HepG2 (cell line): ENCODE measurements at regions not wholly inside any gene's neighbourhood (a gene's known extent, or its start where the extent isn't known, plus 50 kb on each side); places are given as distances from the start of the nearest gene placed in this dataset.
A peak's percentile ranks its signal among the peaks of the same experiment; 100 is the strongest.

ENCODE experiments used
- ATAC-seq: fragments of 200-7000 bp; cut with Tn5 transposase; 3 replicates; pipeline ENCODE4 v1.9.1; 2020; ENCODE audit warnings: mild to moderate bottlenecking, moderate library complexity
- BruUV-seq: library from RNA; stranded (reverse); fragments of 400-500 nt; replicated peaks from 2 replicates; lab custom pipeline; 2021; lab: Mats Ljungman, UMichigan
- CTCF ChIA-PET: fragments of 300-600 bp; formaldehyde crosslinking; extraction: SDS; loops from one replicate; lab custom pipeline; 2021; ENCODE audit warnings: low total read pairs, inconsistent platforms, low intra/inter-chr PET ratio; lab: Yijun Ruan, JAX
- POLR2A ChIA-PET: fragments of 350-600 bp; sonication (Branson Sonifier 250); formaldehyde crosslinking; loops from one replicate; lab custom pipeline; 2020; ENCODE audit warnings: antibody characterized with exemption, inconsistent platforms; lab: Yijun Ruan, JAX
- DNase-seq: peaks from one replicate; pipeline ENCODE4 v3.0.0-alpha.2; 2015; ENCODE audit warnings: low spot score
- FAIRE-seq: peaks from 3 replicates; lab custom pipeline; 2011; peaks lifted over from hg19 to GRCh38; lab: Jason Lieb, UNC
- H2AFZ ChIP-seq: one replicate; pipeline ENCODE4 v1.6.1; 2011; ENCODE audit warnings: low read length, inconsistent platforms
- H3K27ac ChIP-seq: fragments of 300-600 bp; 3 replicates; pipeline ENCODE4 v1.8.0; 2011; ENCODE audit warnings: mixed run types, mild to moderate bottlenecking, mixed read lengths, low read length, inconsistent platforms; ENCODE audit not compliant: insufficient read depth; ENCODE audit errors: extremely low read length
- H3K27me3 ChIP-seq, 2 experiments: fragments of 200-600 bp in 1 of 2; 2 replicates in 1 of 2; 3 replicates in 1 of 2; pipeline versions ENCODE4 v1.6.0 to v1.8.0; 2011; ENCODE audit warnings: low read length in 2 of 2, mild to moderate bottlenecking in 2 of 2, moderate library complexity in 2 of 2, inconsistent platforms in 1 of 2; ENCODE audit not compliant: insufficient read depth in 2 of 2, control insufficient read depth in 1 of 2
- H3K36me3 ChIP-seq, 2 experiments: fragments of 200-600 bp in 1 of 2; replicated peaks in 1 of 2; 2 replicates in 1 of 2; 3 replicates in 1 of 2; pipeline versions ENCODE4 v1.5.1 to v1.8.0; 2011; ENCODE audit warnings: low read length in 2 of 2, inconsistent platforms in 1 of 2; ENCODE audit not compliant: insufficient read depth in 2 of 2, control insufficient read depth in 1 of 2
- H3K4me1 ChIP-seq: 2 replicates; pipeline ENCODE4 v1.5.1; 2012; ENCODE audit warnings: low read length, inconsistent platforms; ENCODE audit not compliant: insufficient read depth
- H3K4me2 ChIP-seq: 2 replicates; pipeline ENCODE4 v1.6.0; 2011; ENCODE audit warnings: low read depth, low read length, inconsistent platforms
- H3K4me3 ChIP-seq, 3 experiments: fragments of 200-600 bp in 1 of 3; sonication (generic), shearing (Covaris generic) in 1 of 3; replicated peaks in 1 of 3; 2 replicates each; pipeline ENCODE4 v1.5.1; 2011 to 2016; ENCODE audit warnings: low read length in 3 of 3, inconsistent platforms in 2 of 3, low read depth in 2 of 3, mild to moderate bottlenecking in 2 of 3, control low read depth in 1 of 3, mixed read lengths in 1 of 3; ENCODE audit not compliant: insufficient read depth in 1 of 3
- H3K79me2 ChIP-seq: one replicate; pipeline ENCODE4 v1.6.1; 2011; ENCODE audit warnings: low read length, inconsistent platforms; ENCODE audit not compliant: insufficient read depth
- H3K9ac ChIP-seq: 2 replicates; pipeline ENCODE4 v1.6.0; 2011; ENCODE audit warnings: mild to moderate bottlenecking, low read depth, low read length, inconsistent platforms; ENCODE audit not compliant: insufficient read depth
- H3K9me3 ChIP-seq: 2 replicates; pipeline ENCODE4 v1.5.1; 2012; ENCODE audit warnings: mild to moderate bottlenecking, low read length
- H4K20me1 ChIP-seq: 2 replicates; pipeline ENCODE4 v1.6.0; 2011; ENCODE audit warnings: inconsistent platforms, mild to moderate bottlenecking, low read length, moderate library complexity; ENCODE audit not compliant: insufficient read depth
- GLI4 ChIP-seq: sonication (generic); formaldehyde crosslinking; IDR thresholded peaks from 2 replicates; pipeline ENCODE4 v1.5.1; 2020; ENCODE audit warnings: missing genetic modification reagents, mild to moderate bottlenecking, moderate library complexity, borderline replicate concordance
- MAFF ChIP-seq: IDR thresholded peaks from 2 replicates; pipeline ENCODE4 v1.6.1; 2011; ENCODE audit warnings: low read depth, low read length, improper control_type of control experiment
- U2AF2 ChIP-seq: fragments of 200-400 bp; formaldehyde crosslinking; IDR thresholded peaks from 2 replicates; pipeline ENCODE4 v1.6.1; 2017; ENCODE audit warnings: low read depth, mild to moderate bottlenecking, low read length
- ZFYVE20 ChIP-seq: sonication (generic); formaldehyde crosslinking; IDR thresholded peaks from 2 replicates; pipeline ENCODE4 v1.8.0; 2023; ENCODE audit warnings: low read depth, mild to moderate bottlenecking, moderate library complexity, missing genetic modification reagents, borderline replicate concordance
- ZNF12 ChIP-seq: sonication (generic); formaldehyde crosslinking; IDR thresholded peaks from 2 replicates; pipeline ENCODE4 v1.5.0; 2020; ENCODE audit warnings: missing genetic modification reagents
- ZSCAN21 ChIP-seq: sonication (generic); formaldehyde crosslinking; IDR thresholded peaks from 2 replicates; pipeline ENCODE4 v1.8.0; 2022; ENCODE audit warnings: mild to moderate bottlenecking, missing genetic modification reagents, moderate library complexity, borderline replicate concordance
- WGBS: methylation state at CpG from one replicate; pipeline ENCODE4 v1.1.6; 2017; ENCODE audit warnings: low lambda C conversion rate; 5-methylcytosine and 5-hydroxymethylcytosine counted together
- in situ Hi-C: cut with HindIII; loops from 2 replicates; pipeline ENCODE4 v1.10.0; 2017; ENCODE audit warnings: low pct_unique_long_range_greater_than_20kb; ENCODE audit not compliant: extremely low pct_ligation_motif_present
- intact Hi-C: fragments of 100-400 bp; cut with micrococcal nuclease; formaldehyde crosslinking; loops from one replicate; pipeline ENCODE4 v1.10.0; 2022; ENCODE audit not compliant: unreplicated experiment
- TF ChIP-seq, protein P1 (sequence below): sonication (generic); formaldehyde crosslinking; IDR thresholded peaks from 2 replicates; pipeline ENCODE4 v1.4.0; 2020; ENCODE audit warnings: low read depth, missing genetic modification reagents
- TF ChIP-seq, protein P2 (sequence below): IDR thresholded peaks from 2 replicates; pipeline ENCODE4 v1.6.1; 2012; ENCODE audit warnings: low read length, improper control_type of control experiment
- TF ChIP-seq, protein P3 (sequence below), 2 experiments: fragments of 450-650 bp in 1 of 2; sonication (generic) in 1 of 2; formaldehyde crosslinking; IDR thresholded peaks; 2 replicates each; pipeline versions ENCODE4 v1.5.0 to v1.8.0; 2020 to 2022; ENCODE audit warnings: mild to moderate bottlenecking in 1 of 2, missing genetic modification reagents in 1 of 2
- TF ChIP-seq, protein P4 (sequence below): sonication (generic); formaldehyde crosslinking; IDR thresholded peaks from 2 replicates; pipeline ENCODE4 v1.8.0; 2022; ENCODE audit warnings: mild to moderate bottlenecking, missing genetic modification reagents; ENCODE audit not compliant: insufficient replicate concordance

DNA sequence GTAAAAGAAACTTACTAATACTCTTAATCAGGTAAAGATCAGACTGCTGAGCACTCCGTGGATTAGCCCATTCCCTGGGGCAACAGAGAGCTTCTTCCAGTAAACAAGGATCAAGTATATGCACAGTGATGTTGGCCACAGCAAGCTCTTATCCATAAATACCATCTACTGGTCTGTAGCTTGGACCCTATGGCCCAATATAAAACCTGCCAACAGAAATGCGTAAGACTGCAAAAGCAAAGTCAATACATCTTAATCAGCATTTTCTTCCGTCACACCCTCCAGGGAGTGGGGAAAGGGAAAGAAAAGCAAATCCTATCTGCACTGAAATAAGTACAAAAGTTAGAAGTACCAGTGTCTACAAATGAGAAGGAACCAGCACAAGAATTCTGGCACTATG, 1082.1 kb downstream of the ZPLD1 start:
- ATAC-seq (no peak), FAIRE-seq (no peak), DNase-seq (no peak)
- no peaks in the 10 kb centered on the region for H3K36me3 ChIP-seq
- no peak overlapping the region for H2AFZ ChIP-seq
- POLR2A ChIA-PET, result no interaction called here
- H3K9ac ChIP-seq, result no peak overlapping the region
- H3K27ac ChIP-seq, result no peak overlapping the region
- no peak overlapping the region for H3K4me2 ChIP-seq
- intact Hi-C loops, result no loop called here
- in situ Hi-C loops, result no loop called here
- no peak overlapping the region for H3K4me3 ChIP-seq
- no peaks in the 10 kb centered on the region for H4K20me1 ChIP-seq
- H3K4me1 ChIP-seq, result no peaks in the 10 kb centered on the region
- H3K9me3 ChIP-seq, result no peaks in the 10 kb centered on the region
- WGBS, result 28% methylated on average over 3 of the region's 3 CpGs
- no peaks in the 10 kb centered on the region for H3K79me2 ChIP-seq
- BruUV-seq, result no TSS peak
- H3K27me3 ChIP-seq, result no peaks in the 10 kb centered on the region
- CTCF ChIA-PET, result no interaction called here
- no peak for TF ChIP-seq U2AF2
- TF ChIP-seq, protein P1, sequence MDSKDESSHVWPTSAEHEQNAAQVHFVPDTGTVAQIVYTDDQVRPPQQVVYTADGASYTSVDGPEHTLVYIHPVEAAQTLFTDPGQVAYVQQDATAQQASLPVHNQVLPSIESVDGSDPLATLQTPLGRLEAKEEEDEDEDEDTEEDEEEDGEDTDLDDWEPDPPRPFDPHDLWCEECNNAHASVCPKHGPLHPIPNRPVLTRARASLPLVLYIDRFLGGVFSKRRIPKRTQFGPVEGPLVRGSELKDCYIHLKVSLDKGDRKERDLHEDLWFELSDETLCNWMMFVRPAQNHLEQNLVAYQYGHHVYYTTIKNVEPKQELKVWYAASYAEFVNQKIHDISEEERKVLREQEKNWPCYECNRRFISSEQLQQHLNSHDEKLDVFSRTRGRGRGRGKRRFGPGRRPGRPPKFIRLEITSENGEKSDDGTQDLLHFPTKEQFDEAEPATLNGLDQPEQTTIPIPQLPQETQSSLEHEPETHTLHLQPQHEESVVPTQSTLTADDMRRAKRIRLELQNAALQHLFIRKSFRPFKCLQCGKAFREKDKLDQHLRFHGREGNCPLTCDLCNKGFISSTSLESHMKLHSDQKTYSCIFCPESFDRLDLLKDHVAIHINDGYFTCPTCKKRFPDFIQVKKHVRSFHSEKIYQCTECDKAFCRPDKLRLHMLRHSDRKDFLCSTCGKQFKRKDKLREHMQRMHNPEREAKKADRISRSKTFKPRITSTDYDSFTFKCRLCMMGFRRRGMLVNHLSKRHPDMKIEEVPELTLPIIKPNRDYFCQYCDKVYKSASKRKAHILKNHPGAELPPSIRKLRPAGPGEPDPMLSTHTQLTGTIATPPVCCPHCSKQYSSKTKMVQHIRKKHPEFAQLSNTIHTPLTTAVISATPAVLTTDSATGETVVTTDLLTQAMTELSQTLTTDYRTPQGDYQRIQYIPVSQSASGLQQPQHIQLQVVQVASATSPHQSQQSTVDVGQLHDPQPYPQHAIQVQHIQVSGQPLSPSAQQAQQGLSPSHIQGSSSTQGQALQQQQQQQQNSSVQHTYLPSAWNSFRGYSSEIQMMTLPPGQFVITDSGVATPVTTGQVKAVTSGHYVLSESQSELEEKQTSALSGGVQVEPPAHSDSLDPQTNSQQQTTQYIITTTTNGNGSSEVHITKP (CRISPR knock-in tag), result no peak
- no peak for TF ChIP-seq ZNF12 (CRISPR knock-in tag)
- TF ChIP-seq, protein P2, sequence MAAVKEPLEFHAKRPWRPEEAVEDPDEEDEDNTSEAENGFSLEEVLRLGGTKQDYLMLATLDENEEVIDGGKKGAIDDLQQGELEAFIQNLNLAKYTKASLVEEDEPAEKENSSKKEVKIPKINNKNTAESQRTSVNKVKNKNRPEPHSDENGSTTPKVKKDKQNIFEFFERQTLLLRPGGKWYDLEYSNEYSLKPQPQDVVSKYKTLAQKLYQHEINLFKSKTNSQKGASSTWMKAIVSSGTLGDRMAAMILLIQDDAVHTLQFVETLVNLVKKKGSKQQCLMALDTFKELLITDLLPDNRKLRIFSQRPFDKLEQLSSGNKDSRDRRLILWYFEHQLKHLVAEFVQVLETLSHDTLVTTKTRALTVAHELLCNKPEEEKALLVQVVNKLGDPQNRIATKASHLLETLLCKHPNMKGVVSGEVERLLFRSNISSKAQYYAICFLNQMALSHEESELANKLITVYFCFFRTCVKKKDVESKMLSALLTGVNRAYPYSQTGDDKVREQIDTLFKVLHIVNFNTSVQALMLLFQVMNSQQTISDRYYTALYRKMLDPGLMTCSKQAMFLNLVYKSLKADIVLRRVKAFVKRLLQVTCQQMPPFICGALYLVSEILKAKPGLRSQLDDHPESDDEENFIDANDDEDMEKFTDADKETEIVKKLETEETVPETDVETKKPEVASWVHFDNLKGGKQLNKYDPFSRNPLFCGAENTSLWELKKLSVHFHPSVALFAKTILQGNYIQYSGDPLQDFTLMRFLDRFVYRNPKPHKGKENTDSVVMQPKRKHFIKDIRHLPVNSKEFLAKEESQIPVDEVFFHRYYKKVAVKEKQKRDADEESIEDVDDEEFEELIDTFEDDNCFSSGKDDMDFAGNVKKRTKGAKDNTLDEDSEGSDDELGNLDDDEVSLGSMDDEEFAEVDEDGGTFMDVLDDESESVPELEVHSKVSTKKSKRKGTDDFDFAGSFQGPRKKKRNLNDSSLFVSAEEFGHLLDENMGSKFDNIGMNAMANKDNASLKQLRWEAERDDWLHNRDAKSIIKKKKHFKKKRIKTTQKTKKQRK, result no peak
- TF ChIP-seq ZSCAN21 (CRISPR knock-in tag), result no peak
- no peak for TF ChIP-seq ZFYVE20 (CRISPR knock-in tag)
- TF ChIP-seq, protein P3, sequence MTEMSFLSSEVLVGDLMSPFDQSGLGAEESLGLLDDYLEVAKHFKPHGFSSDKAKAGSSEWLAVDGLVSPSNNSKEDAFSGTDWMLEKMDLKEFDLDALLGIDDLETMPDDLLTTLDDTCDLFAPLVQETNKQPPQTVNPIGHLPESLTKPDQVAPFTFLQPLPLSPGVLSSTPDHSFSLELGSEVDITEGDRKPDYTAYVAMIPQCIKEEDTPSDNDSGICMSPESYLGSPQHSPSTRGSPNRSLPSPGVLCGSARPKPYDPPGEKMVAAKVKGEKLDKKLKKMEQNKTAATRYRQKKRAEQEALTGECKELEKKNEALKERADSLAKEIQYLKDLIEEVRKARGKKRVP (CRISPR knock-in tag; IDR thresholded peaks at IDR 0.05), result no peak
- TF ChIP-seq, protein P4, sequence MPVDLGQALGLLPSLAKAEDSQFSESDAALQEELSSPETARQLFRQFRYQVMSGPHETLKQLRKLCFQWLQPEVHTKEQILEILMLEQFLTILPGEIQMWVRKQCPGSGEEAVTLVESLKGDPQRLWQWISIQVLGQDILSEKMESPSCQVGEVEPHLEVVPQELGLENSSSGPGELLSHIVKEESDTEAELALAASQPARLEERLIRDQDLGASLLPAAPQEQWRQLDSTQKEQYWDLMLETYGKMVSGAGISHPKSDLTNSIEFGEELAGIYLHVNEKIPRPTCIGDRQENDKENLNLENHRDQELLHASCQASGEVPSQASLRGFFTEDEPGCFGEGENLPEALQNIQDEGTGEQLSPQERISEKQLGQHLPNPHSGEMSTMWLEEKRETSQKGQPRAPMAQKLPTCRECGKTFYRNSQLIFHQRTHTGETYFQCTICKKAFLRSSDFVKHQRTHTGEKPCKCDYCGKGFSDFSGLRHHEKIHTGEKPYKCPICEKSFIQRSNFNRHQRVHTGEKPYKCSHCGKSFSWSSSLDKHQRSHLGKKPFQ, result no peak
- TF ChIP-seq MAFF, result peak; percentile 65
- TF ChIP-seq GLI4 (CRISPR knock-in tag), result no peak
